GM23248 (cell line): ENCODE measurements at regions not wholly inside any gene's neighbourhood (a gene's known extent, or its start where the extent isn't known, plus 50 kb on each side); places are given as distances from the start of the nearest gene placed in this dataset.

Experiments used
- DNase-seq: peaks from one replicate; pipeline ENCODE4 v3.0.0-alpha.2; 2015
- H2AFZ ChIP-seq: fragments of 200-600 bp; sonication (generic); 2 replicates; pipeline ENCODE4 v1.6.1; 2016; ENCODE audit warnings: antibody characterized with exemption
- H3F3A ChIP-seq: fragments of 200-600 bp; sonication (generic); 2 replicates; pipeline ENCODE4 v1.6.1; 2016; ENCODE audit warnings: mild to moderate bottlenecking, antibody characterized with exemption, mixed run types; ENCODE audit not compliant: insufficient read depth
- H3K27ac ChIP-seq: fragments of 200-600 bp; sonication (generic); 2 replicates; pipeline ENCODE4 v1.5.1; 2016; ENCODE audit warnings: mild to moderate bottlenecking
- H3K27me3 ChIP-seq: fragments of 200-600 bp; sonication (generic); replicated peaks from 2 replicates; pipeline ENCODE4 v1.6.1; 2016; ENCODE audit warnings: mild to moderate bottlenecking; ENCODE audit not compliant: insufficient read depth
- H3K36me3 ChIP-seq: fragments of 200-600 bp; sonication (generic); 2 replicates; pipeline ENCODE4 v1.6.1; 2016; ENCODE audit warnings: low read depth, mild to moderate bottlenecking
- H3K4me1 ChIP-seq: fragments of 200-600 bp; sonication (generic); 2 replicates; pipeline ENCODE4 v1.6.1; 2016; ENCODE audit warnings: mild to moderate bottlenecking; ENCODE audit not compliant: insufficient read depth
- H3K4me2 ChIP-seq: fragments of 200-600 bp; sonication (generic); one replicate; pipeline ENCODE4 v1.6.1; 2016; ENCODE audit warnings: mild to moderate bottlenecking; ENCODE audit not compliant: unreplicated experiment
- H3K4me3 ChIP-seq: fragments of 200-600 bp; sonication (generic); 2 replicates; pipeline ENCODE4 v1.5.1; 2016; ENCODE audit warnings: mild to moderate bottlenecking
- H3K79me2 ChIP-seq: fragments of 200-600 bp; sonication (generic); 2 replicates; pipeline ENCODE4 v1.6.1; 2016; ENCODE audit warnings: mild to moderate bottlenecking; ENCODE audit not compliant: insufficient read depth
- H3K9ac ChIP-seq: fragments of 200-600 bp; sonication (generic); 2 replicates; pipeline ENCODE4 v1.6.1; 2016; ENCODE audit warnings: mild to moderate bottlenecking
- H3K9me2 ChIP-seq: fragments of 200-600 bp; sonication (generic); 2 replicates; pipeline ENCODE4 v1.6.1; 2016; ENCODE audit warnings: mixed run types, mild to moderate bottlenecking, moderate library complexity; ENCODE audit not compliant: insufficient read depth
- H3K9me3 ChIP-seq: fragments of 200-600 bp; sonication (generic); one replicate; pipeline ENCODE4 v1.6.1; 2017; ENCODE audit warnings: low read depth
- H4K20me1 ChIP-seq: fragments of 200-600 bp; sonication (generic); 2 replicates; pipeline ENCODE4 v1.6.0; 2016; ENCODE audit not compliant: insufficient read depth
- EZH2 ChIP-seq: fragments of 200-600 bp; sonication (generic); IDR thresholded peaks from 2 replicates; pipeline ENCODE4 v1.6.1; 2018; ENCODE audit warnings: antibody characterized with exemption, mild to moderate bottlenecking; ENCODE audit not compliant: insufficient read depth, poor library complexity, severe bottlenecking
- EZH2phosphoT487 ChIP-seq: fragments of 200-600 bp; sonication (generic); IDR thresholded peaks from 2 replicates; pipeline ENCODE4 v1.6.1; 2018; ENCODE audit warnings: antibody characterized with exemption, moderate library complexity, mild to moderate bottlenecking, low read depth; ENCODE audit not compliant: insufficient read depth
- WGBS, 2 experiments: methylation state at CpG; one replicate each; pipeline ENCODE4 v1.1.6; 2015 to 2017; ENCODE audit warnings: low lambda C conversion rate in 2 of 2, low coverage in 1 of 2; ENCODE audit errors: missing lambda C conversion rate in 2 of 2; 5-methylcytosine and 5-hydroxymethylcytosine counted together
- in situ Hi-C: fragments of 300-500 bp; cut with MboI; formaldehyde crosslinking; loops from 2 replicates; pipeline ENCODE4 v1.15.0; 2020

DNA sequence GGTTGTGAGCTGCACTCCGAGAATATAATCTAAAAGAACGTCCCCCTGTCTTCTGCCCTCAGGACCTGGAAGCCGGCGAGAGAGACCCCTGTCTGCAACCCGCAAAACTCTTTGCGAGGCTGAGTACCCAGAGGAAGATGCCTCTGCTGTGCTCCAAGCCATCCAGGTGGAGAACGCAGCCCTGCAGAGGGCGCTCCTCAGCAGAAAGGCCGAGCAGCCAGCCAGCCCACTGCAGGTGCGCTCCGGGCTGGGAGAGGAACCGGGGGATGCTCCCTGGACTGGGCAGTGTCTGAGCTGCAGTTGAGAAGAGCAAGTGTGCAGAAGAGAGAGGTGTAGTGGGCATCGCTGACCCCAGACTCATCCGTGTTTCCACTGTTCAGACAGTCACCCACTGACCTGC is 148.3 kb downstream of the KATNIP start:
- no peak overlapping the region for H3K27ac ChIP-seq
- TF ChIP-seq EZH2phosphoT487, result no peak
- no peak for TF ChIP-seq EZH2
- H3K4me2 ChIP-seq, result no peak overlapping the region
- H4K20me1 ChIP-seq, result no peaks in the 10 kb centered on the region
- 84 to 85% methylated on average over 14 of the region's 14 CpGs for WGBS, 2 experiments
- no peaks in the 10 kb centered on the region for H3K27me3 ChIP-seq
- DNase-seq, result no peak
- H3F3A ChIP-seq, result no peaks in the 10 kb centered on the region
- no peaks in the 10 kb centered on the region for H3K9me2 ChIP-seq
- no peak overlapping the region for H3K9ac ChIP-seq
- no peaks in the 10 kb centered on the region for H3K9me3 ChIP-seq
- H3K36me3 ChIP-seq, result no peaks in the 10 kb centered on the region
- peaks cover 2% of the 10 kb centered on the region; the same call in 1 of the 2 replicates for H3K4me1 ChIP-seq
- in situ Hi-C loops, result no loop called here
- no peaks in the 10 kb centered on the region for H3K79me2 ChIP-seq
- H3K4me3 ChIP-seq, result no peak overlapping the region
- no peak overlapping the region for H2AFZ ChIP-seq

DNA sequence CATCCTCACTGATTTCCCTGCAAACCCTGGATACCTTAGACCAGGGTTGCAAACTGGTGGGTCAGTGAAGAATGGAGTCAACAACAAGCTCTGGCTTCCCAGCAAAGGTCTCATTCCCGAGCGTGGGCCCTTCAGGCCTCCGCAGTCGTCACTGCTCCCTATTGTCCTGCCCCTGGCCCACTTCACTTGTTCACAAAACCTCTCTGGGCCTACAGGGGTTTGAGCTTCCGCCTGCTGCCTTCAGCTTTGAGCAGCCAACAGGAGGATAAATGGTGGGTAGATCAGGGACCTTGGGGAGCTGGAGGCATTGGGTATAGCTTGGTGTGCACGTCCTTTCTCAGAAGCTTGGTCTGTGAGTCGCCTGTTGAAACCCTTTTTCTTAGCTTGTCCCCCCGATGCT is 148.8 kb downstream of the KATNIP start:
- no peak for DNase-seq
- WGBS, 2 experiments, result 89 to 90% methylated on average over 7 to 8 of the region's 8 CpGs
- Histone ChIP-seq H3K4me1 (peaks cover 6% of the 10 kb centered on the region; the same call in 1 of the 2 replicates), H3K4me2 (no peak overlapping the region), H3K27ac (no peak overlapping the region), H2AFZ (no peak overlapping the region), H3K9me3 (no peaks in the 10 kb centered on the region), H3K4me3 (no peak overlapping the region), H3K9ac (no peak overlapping the region), H3K79me2 (no peaks in the 10 kb centered on the region), H3K27me3 (no peaks in the 10 kb centered on the region), H4K20me1 (no peaks in the 10 kb centered on the region), H3K9me2 (no peaks in the 10 kb centered on the region), H3F3A (no peaks in the 10 kb centered on the region), H3K36me3 (no peaks in the 10 kb centered on the region)
- TF ChIP-seq EZH2phosphoT487 (no peak), EZH2 (no peak)
- in situ Hi-C loops, result no loop called here

DNA sequence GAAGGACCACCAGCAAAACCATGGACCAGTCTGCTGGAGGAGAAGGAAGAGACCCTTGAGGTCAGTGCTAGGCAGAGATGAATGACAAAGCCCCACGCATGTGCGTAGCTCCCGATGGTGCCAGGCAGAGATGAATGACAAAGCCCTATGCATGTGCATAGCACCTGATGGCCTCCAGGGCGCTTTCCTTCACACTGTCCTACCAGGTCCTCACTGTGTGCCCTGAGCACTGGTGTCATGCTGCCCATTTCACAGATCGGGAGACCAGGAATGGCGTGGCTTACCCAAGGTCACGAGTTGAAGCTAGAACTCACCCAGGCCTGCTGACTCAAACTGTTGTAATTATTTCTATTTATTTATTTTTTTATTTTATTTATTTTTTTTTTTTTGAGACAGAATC is 149.6 kb downstream of the KATNIP start:
- no peak overlapping the region for H3K9ac ChIP-seq
- H3K27ac ChIP-seq, result no peak overlapping the region
- H4K20me1 ChIP-seq, result no peaks in the 10 kb centered on the region
- no peak overlapping the region for H3K4me3 ChIP-seq
- no peak overlapping the region for H3K4me2 ChIP-seq
- H3K4me1 ChIP-seq, result peaks cover 7% of the 10 kb centered on the region; the same call in 1 of the 2 replicates
- H2AFZ ChIP-seq, result no peak overlapping the region
- H3K9me2 ChIP-seq, result no peaks in the 10 kb centered on the region
- DNase-seq, result no peak
- H3K79me2 ChIP-seq, result no peaks in the 10 kb centered on the region
- WGBS, 2 experiments, result 94% methylated on average over 6 to 7 of the region's 7 CpGs
- in situ Hi-C loops, result no loop called here
- TF ChIP-seq EZH2phosphoT487, result no peak
- no peak for TF ChIP-seq EZH2
- no peaks in the 10 kb centered on the region for H3K9me3 ChIP-seq
- no peaks in the 10 kb centered on the region for H3F3A ChIP-seq
- H3K27me3 ChIP-seq, result no peaks in the 10 kb centered on the region
- H3K36me3 ChIP-seq, result no peaks in the 10 kb centered on the region

DNA sequence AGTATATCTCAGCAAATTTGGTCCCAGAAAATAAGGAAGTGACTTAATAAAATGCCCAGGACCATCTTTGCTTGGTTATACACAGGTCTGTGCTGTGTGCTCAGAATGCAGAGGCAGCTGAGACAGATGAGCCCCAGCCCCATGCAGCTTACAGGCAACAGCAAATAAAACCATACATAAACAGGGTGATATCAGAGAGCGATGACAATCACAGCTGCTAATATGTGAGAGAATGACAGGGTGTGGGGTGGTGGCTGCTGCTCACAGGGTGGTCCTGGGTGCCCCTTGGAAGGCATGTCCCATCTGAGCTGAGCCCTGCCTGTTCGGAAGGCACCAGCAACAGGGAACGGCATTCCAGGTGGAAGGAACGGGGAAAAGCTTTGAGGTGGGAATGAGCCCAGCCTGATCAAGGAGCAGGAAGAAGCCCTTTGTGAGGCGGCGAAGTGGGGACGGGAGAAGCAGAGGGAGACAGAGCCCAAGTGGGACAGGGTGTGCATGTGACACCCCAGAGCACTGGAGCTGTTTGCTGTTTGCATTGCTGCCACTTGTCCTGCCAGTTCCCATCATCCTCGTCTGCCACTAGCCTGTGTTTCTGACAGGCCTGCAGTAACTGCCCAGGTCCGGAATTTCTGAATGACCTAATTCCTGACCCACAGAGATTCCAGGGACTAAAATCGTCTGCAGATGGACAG is 150.5 kb downstream of the KATNIP start:
- H3F3A ChIP-seq, result no peaks in the 10 kb centered on the region
- H2AFZ ChIP-seq, result no peak overlapping the region
- no peaks in the 10 kb centered on the region for H3K9me2 ChIP-seq
- 84% methylated on average over 10 of the region's 10 CpGs for WGBS, 2 experiments
- no peak overlapping the region for H3K9ac ChIP-seq
- TF ChIP-seq EZH2phosphoT487, result no peak
- no peak for TF ChIP-seq EZH2
- H3K4me3 ChIP-seq, result no peak overlapping the region
- H3K27ac ChIP-seq, result no peak overlapping the region
- no peak for DNase-seq
- no peaks in the 10 kb centered on the region for H3K9me3 ChIP-seq
- H4K20me1 ChIP-seq, result no peaks in the 10 kb centered on the region
- in situ Hi-C loops, result no loop called here
- H3K36me3 ChIP-seq, result no peaks in the 10 kb centered on the region
- no peaks in the 10 kb centered on the region for H3K27me3 ChIP-seq
- H3K79me2 ChIP-seq, result no peaks in the 10 kb centered on the region
- H3K4me1 ChIP-seq, result peaks cover 7% of the 10 kb centered on the region; the same call in 1 of the 2 replicates
- H3K4me2 ChIP-seq, result no peak overlapping the region

DNA sequence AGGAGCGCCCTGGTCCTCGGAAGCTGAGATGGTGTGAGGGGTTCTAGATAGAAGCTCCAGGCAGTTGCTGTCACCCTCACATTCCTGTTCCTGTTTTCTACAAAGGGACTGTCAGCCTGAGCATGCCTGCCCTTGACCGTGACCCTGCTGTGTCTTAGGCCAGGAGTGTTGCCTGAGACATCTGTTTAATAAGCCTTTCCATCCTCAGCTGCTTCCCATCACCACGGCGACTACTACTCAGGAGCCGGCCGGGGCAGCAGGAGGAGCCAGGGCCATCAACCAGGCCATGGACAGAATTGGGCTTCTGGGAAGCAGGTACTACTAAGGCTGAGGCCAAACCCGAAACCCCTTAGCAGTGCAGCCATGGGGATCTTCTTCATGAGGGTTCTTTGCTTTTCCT is 151.4 kb downstream of the KATNIP start:
- H3K9me3 ChIP-seq, result no peaks in the 10 kb centered on the region
- no peak overlapping the region for H3K27ac ChIP-seq
- TF ChIP-seq EZH2phosphoT487, result no peak
- TF ChIP-seq EZH2, result no peak
- WGBS, 2 experiments, result 82 to 91% methylated on average over 8 of the region's 8 CpGs
- H3F3A ChIP-seq, result no peaks in the 10 kb centered on the region
- no peak overlapping the region for H2AFZ ChIP-seq
- H3K27me3 ChIP-seq, result no peaks in the 10 kb centered on the region
- DNase-seq, result no peak
- no peaks in the 10 kb centered on the region for H3K36me3 ChIP-seq
- no peaks in the 10 kb centered on the region for H3K79me2 ChIP-seq
- H3K4me2 ChIP-seq, result no peak overlapping the region
- peaks cover 7% of the 10 kb centered on the region; the same call in 1 of the 2 replicates for H3K4me1 ChIP-seq
- H3K9ac ChIP-seq, result no peak overlapping the region
- H3K9me2 ChIP-seq, result no peaks in the 10 kb centered on the region
- in situ Hi-C loops, result no loop called here
- no peak overlapping the region for H3K4me3 ChIP-seq
- H4K20me1 ChIP-seq, result no peaks in the 10 kb centered on the region
